Breast epithelium (tissue), 3 donors: ENCODE measurements at regions not wholly inside any gene's neighbourhood (a gene's known extent, or its start where the extent isn't known, plus 50 kb on each side); places are given as distances from the start of the nearest gene placed in this dataset.

Source experiments
- CTCF ChIP-seq, 3 donors: fragments of 450-650 bp; IDR thresholded peaks; one replicate each; pipeline ENCODE4 v1.5.1; 2016 to 2017; ENCODE audit warnings: antibody characterized with exemption in 3 of 3, mild to moderate bottlenecking in 3 of 3, moderate library complexity in 3 of 3
- POLR2A ChIP-seq: fragments of 450-650 bp; IDR thresholded peaks from one replicate; pipeline ENCODE4 v1.6.1; 2016; ENCODE audit warnings: antibody characterized with exemption, mild to moderate bottlenecking, moderate library complexity

- TF ChIP-seq CTCF (IDR thresholded peaks at IDR 0.05) (no peak), POLR2A (no peak)
These were observed 67.3 kb downstream of the GSC start for GRCh38 chr14:94702629-94703028.
